GM12892 (cell line): ENCODE measurements at regions not wholly inside any gene's neighbourhood (a gene's known extent, or its start where the extent isn't known, plus 50 kb on each side); places are given as distances from the start of the nearest gene placed in this dataset.

Experiments
- POLR2A ChIP-seq: IDR thresholded peaks from 2 replicates; pipeline ENCODE4 v1.6.1; 2011; ENCODE audit warnings: low read depth, low read length, control low read depth
- POLR2AphosphoS5 ChIP-seq: IDR thresholded peaks from 2 replicates; pipeline ENCODE4 v1.6.1; 2011; ENCODE audit warnings: low read depth, low read length, control low read depth
- TAF1 ChIP-seq: IDR thresholded peaks from 2 replicates; pipeline ENCODE4 v1.6.1; 2011; ENCODE audit warnings: low read depth, mild to moderate bottlenecking, control low read depth, low read length, borderline replicate concordance

- no peak for TF ChIP-seq POLR2A
- TF ChIP-seq TAF1 = no peak
- no peak for TF ChIP-seq POLR2AphosphoS5
These were observed 156.1 kb upstream of the HNRNPA3 start for GRCh38 chr2:177056481-177056929.
